ENCODE measurements at regions not wholly inside any gene's neighbourhood (a gene's known extent, or its start where the extent isn't known, plus 50 kb on each side); places are given as distances from the start of the nearest gene placed in this dataset.

DNA sequence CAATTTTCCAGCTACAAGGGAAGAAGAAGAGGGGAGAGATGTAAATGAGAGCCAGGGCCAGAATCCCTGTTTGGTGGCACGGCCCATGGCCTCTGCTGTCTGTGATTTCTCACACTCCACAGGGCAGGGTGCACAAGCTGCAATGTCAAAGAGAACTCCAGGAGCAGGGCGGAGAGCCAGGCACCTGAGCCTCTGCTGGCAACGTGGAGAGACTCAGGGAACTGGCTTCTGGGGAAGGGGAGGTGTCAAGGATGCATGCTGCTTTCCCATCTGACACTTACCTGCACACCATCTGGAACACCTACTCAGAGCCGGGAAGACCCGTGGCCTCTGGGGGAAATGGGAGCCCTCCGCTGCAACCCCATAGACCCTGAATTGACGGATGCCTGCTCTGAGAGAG is 507.5 kb upstream of the NR2F2 start:
- FAIRE-seq: no peak

DNA sequence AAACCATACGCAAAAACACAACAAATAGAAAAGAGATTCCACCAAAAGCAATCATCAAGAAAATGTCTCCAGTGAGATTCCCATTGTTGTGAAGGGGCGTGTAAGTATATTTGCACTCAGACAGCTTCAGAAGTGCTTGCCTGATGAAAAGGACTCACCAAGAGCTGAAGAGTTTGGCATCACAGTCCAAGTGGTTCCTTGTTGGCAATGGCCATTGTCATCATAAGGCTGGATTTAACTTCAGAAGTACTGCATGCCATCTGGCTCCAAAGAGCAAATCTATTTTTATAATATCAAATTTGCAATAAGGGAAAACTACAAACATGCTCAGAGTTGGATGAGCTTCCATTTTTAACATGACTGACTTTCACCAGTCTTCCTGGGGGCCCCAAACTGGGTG is 505.3 kb upstream of the NR2F2 start:
- FAIRE-seq: no peak
- no peak for DNase-seq (ENCODE audit: insufficient read length, low spot score)

More for the DNA sequence above, 507.5 kb upstream of the NR2F2 start:
- no peak for DNase-seq (ENCODE audit: insufficient read length, low spot score)

DNA sequence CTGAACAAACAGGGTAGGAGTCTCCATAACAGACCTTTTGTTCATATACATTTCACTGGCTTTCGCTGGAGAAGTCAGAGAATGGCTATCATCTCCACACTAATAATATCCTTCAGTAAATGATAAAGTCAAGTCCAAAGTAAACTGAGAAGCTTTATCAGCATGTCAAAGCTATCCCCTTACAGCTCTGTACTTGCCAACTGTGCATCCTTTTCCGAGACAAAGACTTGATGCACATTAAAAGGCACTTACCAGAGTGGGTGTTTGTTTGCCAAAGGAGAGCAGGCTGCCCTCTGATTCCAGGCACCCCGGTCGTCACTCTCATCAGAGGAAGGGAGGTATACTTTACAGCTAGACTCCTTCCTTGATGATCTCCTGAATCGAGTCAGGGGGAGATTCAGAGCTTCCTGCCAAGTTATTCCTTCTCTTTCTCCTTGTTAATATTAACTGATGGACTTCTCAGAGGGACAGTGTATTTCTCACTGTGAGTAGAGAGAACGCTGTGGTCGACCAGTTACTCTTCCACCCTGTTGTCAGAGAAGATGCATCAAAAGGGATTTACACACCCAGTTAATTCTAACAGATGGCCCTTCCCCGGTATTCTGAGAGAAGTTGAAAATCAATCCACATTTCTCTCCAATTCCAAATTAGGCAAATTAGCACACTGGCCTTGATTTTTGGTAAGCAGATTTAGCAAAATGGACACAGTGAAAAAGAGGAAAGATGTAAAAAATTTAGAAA is 504.7 kb upstream of the NR2F2 start:
- DNase-seq (ENCODE audit: insufficient read length, low spot score): no peak
- FAIRE-seq: no peak

DNA sequence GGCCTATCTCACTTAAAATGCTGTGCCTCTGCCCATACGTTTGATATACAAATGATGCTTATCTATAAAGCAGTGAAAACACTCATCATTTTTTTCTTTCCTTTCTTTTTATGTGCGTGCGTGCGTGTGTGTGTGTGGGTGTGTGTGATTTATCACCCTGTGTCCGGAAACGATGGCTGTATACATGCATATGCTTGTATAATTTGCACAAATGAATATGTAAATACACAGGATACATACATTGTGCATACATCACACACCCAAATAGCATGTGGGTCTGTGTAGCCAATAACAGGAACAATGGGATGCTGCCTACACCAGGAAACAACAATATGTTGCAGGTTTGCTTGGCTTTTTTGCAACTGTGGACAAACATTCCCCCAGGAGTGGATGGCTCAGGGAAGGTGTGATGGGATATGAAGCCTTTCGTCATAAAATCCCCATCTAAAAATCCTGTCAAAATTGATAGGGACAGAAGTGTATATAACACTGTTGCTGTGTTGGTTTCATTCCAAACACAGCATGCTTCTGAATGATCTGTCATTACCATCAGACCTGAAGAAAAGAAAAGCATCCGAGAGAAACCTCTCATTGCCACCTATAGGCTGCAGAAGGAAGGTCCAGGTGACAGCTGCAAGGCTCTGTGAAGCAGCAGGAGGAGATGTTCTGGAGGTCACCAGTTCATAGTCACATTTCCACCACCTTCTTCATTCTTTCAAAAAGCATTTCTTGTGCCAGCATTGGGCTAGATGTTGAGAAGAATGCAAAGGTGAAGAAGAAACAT is 503.9 kb upstream of the NR2F2 start:
- FAIRE-seq: no peak
- no peak for DNase-seq (ENCODE audit: insufficient read length, low spot score)

DNA sequence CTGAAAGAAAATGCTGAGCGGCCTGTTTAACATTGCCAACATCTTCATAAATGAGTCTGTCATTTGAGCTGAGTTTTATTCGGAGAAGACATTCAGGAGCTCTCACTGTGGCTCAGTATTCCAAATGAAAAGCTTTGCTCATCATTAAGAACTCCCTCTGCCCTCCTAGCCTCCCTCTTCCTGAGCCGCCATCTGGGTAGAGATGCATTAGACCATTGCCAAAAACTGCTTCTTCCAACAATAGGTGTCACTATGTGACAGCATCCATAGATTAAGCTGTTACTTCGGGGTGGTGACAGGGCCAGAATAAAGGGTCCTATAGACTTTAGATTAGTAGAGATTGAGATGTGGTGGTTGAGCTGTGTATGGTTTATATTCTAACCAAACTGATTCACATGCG is 501.4 kb upstream of the NR2F2 start:
- FAIRE-seq: no peak
- no peak for DNase-seq (ENCODE audit: insufficient read length, low spot score)

DNA sequence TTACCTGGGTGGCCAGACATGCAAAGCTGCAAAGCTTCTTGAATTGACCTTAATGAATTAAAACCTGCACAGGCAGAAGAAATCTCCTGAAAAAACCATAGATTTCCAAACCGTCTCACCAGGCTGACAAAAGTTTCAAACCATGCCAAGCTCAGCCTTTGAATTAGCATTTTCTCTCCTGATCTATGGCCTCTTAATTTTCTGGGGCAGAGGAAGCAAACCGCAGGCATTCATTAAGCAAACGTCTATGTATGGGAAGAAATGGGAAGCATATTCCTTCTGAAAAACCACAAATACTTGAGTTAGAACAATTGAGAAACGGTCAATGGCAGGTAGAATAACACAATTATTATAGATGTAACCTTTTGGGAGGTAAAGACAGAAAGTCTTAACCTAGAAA is 500.2 kb upstream of the NR2F2 start:
- FAIRE-seq: no peak
- no peak for DNase-seq (ENCODE audit: insufficient read length, low spot score)

DNA sequence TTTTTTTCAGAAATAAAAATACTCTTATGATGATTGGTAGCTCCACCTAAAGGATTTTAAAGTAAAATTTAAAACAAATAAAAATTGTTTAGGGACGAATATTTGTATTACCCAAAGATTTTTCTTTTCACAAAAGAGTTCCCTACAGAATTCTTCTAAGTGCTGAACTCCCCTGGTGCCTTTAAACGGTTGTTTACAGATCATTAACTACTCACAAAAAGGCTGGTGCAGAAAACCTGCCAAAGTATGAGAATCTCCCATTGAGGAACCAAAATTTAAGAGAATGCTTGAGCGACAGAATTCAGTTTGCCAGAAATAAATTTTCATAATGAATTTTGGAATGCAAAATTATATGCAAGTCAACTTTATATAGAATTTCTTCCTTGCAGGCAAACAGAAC is 497.8 kb upstream of the NR2F2 start:
- DNase-seq (ENCODE audit: insufficient read length, low spot score): no peak

DNA sequence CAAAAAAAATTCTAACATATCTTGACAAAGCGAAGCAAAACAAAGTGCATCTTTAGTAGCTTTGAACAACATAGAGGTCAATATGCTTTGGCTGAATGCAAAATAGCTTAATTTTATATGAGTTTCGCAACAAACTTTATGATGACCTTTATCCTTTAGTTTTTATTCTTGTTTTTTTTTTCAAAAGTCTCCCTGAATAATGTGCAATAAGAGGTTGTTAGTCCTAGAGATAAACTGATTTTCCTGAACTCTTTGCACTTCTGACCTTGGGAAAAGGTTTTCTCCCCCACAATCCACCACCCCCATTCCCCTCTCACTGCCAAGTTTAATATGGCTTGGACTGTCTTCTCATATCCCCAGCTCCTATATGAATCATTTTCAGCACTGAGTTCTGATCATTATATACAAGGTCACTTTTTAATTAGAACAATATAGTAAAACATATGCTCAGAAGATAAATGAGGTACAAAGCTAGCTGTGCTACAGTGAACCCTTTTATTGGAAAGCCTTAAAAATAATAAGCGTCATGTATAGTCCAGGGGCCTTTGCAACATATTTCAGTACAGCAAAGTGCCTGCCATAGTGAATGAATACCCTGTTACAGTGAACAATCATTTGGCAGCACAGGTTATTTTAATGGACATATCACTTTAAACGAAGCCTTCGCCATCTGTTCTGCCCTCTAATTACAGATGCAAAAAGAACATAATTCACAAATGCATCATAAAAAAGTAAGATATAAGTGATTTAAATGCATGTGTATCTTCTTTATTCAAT is 496.3 kb upstream of the NR2F2 start:
- DNase-seq (ENCODE audit: insufficient read length, low spot score) (no peak), FAIRE-seq (no peak)

More for the DNA sequence above, 497.8 kb upstream of the NR2F2 start:
- FAIRE-seq: no peak

DNA sequence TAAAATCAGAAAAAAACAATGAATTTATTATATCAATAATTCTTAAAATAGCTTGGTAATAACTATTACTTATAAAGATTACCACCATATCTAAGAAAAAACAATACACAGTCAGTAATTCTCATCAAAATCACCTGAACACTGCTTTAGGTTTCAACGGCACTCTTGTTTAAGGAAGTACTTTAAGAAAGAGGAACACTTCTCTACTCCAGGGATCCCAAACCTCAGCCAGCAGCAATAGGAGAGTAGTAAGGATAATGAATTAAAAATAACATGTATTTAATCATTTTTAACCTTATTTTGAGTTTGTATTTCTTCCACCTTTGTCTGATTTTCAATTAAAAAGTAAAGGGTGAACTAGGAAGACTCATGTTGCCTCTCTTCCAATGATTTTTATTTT is 494.0 kb upstream of the NR2F2 start:
- FAIRE-seq: no peak

DNA sequence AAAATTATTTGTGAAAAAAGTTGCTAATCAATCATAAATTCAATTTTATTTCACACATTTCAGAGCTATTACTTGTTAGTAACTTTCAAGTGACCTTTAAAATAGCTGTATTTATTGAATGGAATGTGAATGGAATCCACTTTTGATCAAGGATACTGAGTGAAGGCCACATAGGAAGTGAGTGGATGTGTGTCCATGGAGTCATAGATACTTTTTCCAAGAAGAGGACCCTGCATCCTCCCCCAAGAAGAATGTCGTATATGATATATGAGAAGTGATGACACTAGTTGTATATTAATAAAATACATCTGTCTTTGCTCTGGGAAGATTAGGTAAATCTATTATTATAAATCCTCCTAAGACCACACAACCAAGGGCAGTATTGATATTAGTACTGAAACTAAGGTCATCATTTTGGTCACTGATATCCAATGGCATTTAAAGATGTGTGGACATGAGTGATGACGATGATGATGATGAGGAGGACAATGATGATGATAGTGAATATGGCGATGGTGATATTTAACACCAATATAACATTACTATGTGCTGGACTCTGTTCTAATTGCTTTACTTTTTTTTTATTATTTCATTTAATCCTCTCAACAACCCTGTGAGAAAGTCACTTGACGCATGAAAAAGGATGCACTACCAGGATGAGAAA is 493.0 kb upstream of the NR2F2 start:
- FAIRE-seq (no peak), DNase-seq (ENCODE audit: insufficient read length, low spot score) (no peak)

More for the DNA sequence above, 494.0 kb upstream of the NR2F2 start:
- no peak for DNase-seq (ENCODE audit: insufficient read length, low spot score)

DNA sequence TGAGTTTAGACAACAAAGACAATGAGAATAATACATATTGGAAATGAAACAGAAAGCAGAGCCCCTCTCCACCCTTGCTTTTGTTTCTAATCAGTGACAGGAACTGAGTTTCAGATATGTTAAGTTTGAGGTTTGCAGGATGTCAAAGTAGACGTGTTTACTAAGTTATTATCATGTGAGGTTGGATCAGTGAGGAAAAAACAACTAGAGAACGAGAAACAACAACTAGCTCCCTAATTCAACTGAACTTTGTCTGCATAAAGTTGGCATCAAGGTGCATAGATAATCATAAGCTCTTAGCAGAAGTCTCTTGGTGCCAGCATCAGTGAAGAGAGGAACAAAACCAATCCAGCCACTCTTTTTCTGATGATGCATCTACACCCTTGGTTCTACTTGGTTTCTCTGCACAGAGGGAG is 491.1 kb upstream of the NR2F2 start:
- FAIRE-seq: no peak
- DNase-seq (ENCODE audit: insufficient read length, low spot score): no peak

DNA sequence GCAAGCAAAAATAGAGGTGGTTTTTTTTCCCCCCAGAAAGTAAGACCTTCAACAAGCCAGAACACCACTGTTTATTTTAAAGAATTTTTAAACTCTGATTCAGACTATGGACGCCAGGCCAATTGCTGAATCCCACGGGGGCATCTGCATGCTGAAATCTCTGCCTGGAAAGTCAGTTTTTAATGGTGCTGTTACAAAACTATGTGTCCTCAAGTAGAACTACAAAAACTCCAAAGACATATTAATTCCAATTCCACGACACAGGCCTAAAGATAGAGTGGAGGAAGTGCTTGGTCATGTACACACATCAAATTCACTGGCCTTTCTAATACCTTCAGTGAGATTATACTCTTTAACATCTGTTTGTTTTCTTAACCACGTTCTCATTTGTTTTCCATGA is 490.5 kb upstream of the NR2F2 start:
- DNase-seq (ENCODE audit: insufficient read length, low spot score): no peak
- FAIRE-seq: no peak

DNA sequence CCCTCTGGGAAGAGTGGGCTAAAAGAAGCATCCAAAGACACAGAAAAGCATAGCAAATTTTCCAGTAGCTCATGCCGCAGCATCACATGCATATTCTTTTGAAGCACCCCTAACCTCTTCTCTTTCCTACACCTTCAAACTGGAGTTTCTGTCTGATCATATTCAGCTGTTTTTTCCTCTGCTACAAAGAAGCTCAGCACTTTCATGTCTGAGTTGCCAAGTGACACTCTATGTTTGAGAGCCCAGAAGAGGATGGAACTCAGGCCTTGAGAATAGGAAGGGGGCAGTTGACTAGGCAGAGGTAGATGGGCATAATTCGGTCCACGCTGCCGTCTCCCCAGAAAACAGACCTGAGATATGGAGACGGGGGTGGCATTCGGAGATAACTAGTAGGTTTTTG is 489.6 kb upstream of the NR2F2 start:
- FAIRE-seq: no peak

DNA sequence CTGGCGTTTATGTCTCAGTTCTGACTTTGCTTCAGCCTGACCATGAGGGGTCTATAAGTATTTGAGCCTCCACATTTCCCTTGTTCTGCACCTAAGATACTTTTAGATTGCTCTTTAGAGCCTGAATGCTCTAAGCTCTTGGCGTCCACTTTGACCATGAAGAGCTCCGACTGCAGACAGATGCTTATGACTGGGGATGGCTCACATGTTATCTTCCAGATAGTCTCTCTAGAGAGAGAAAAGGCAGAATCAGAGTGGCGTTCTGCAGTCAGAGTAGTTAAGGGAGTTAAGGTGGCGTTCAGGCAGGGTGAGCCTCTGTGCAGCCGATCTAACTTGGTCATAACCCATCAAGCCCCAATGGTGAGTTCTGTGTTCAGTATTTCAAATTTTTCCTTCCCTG is 487.9 kb upstream of the NR2F2 start:
- FAIRE-seq (no peak), DNase-seq (ENCODE audit: insufficient read length, low spot score) (no peak)

More for the DNA sequence above, 489.6 kb upstream of the NR2F2 start:
- DNase-seq (ENCODE audit: insufficient read length, low spot score): no peak

DNA sequence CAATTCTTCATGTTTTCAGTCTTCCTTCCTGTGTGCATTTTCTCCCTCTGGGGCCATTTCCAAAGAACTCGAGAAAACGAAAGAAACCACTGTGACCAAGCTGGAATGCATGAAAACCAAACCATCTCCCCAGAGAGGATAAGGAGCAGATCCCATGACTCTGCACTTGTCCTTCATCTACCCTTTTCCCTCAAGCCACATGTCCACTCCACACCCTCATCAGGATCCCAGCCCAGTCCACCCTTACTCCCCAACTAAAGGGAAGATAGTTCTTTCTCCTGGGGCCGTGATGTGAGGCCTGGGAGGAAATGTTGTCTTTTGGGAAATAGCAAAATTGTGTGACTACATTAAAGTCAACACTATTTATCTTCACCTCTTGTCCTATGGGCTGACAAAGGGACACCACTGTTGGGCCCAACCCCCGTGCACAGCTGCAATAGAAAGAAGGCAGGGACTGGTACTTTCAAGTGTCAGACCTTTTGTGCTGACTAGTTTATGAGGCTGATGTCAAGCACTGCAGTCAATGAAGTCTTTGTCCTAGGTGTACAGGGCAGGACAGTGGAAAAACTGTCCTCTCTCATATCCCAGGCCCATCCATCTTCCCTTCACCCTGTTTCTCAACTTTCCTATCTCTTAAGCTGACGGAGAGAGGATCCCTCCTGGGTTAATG is 487.1 kb upstream of the NR2F2 start:
- DNase-seq (ENCODE audit: insufficient read length, low spot score): no peak
- FAIRE-seq: no peak

DNA sequence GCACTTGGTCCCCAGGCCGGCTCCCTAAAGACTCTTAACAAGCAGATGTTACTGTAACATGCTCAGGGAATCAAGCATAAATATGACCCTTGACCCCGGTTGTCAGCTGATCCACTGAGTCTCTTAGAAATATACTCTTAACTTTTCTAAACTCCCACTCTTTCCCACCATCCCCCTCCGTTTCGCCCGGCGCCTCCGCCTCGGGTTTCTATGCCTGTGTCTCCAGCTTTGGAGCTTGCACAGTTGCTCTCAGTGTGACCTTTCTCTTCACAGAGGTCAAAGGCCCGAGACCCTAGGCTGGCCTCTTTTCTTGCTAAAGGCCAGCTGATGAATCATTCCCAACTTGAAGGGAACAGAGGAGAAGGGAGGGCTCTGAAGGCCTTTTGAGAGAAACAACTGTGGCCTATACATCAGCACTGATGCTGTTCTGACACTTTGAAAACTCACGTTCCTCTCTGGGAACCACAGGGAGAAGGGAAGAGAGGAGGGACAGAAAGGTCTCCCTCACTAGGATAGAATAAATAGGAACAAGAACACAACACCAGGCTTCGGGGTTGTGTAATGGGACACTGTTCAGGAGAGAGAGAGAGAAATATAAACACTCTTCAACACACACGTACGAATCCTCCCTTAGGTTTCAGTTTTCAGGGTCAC is 484.5 kb upstream of the NR2F2 start:
- FAIRE-seq: no peak
- no peak for DNase-seq (ENCODE audit: insufficient read length, low spot score)

DNA sequence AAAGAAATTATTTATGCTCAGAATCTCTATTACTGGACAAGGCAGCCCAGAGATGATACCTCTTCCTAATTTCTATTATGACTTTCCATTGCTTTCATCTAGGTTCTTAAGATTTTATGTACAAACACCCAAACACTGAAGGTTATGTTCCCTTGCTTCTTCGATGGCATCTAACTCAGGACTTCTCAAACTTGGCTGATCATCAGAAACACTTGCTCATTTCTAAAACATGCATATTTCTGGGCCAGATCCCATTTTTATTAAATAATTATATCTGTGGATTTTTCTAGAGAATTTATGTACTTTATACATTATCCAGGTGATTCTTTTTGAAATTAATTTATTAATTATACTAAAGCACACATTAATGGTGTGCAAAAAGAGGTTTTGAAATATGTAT is 482.4 kb upstream of the NR2F2 start:
- FAIRE-seq (no peak), DNase-seq (ENCODE audit: insufficient read length, low spot score) (no peak)

DNA sequence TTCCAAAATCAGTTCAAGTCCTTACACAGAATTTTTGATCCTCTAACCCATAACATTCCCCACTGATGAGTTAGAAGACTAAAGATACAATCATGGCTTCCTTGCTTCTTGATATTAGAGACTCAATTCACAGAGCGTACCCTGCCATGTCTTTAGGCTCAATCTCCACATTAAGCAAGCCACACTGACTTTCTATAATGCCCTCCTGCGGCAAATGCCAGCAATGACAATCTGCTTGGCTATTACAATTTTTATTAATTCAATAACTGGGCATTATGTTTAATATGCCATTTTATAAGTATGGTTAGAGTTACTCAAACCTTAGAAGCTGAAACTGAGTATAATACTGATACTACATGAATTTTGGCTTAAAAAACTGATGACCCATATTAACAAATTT is 479.7 kb upstream of the NR2F2 start:
- DNase-seq (ENCODE audit: insufficient read length, low spot score) (no peak), FAIRE-seq (no peak)

DNA sequence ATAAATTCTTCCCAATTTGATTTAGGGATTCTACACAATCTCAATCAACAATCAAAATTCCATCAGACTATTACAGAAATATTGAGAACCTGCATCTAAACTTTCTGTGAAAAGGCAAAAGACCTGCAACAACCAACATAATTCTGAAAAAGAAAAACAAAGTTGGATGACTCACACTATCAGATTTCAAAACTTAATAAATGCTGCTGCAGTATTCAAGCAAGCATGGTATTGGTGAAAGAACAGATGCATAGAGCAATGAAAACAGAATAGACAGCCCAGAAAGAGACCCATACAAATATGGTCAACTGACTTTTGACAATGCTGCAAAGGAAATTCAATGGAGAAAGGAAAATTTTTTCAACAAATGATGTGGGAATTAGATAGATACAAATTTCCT is 477.1 kb upstream of the NR2F2 start:
- no peak for FAIRE-seq

More for the DNA sequence above, 477.1 kb upstream of the NR2F2 start:
- no peak for DNase-seq (ENCODE audit: insufficient read length, low spot score)
